GM12865 (cell line): ENCODE measurements at regions not wholly inside any gene's neighbourhood (a gene's known extent, or its start where the extent isn't known, plus 50 kb on each side); places are given as distances from the start of the nearest gene placed in this dataset.

Experiments used
- DNase-seq: peaks from one replicate; pipeline ENCODE4 v3.0.0; 2010; ENCODE audit warnings: low read depth
- H3K4me3 ChIP-seq: 2 replicates; pipeline ENCODE4 v1.5.1; 2011; ENCODE audit warnings: mild to moderate bottlenecking, low read depth, low read length, control low read depth
- CTCF ChIP-seq: IDR thresholded peaks from 2 replicates; pipeline ENCODE4 v1.5.1; 2011; ENCODE audit warnings: low read length, control low read depth, low read depth, inconsistent platforms; ENCODE audit not compliant: insufficient read depth; ENCODE audit errors: missing control alignments

- no peak overlapping the region for H3K4me3 ChIP-seq
- no peak for DNase-seq
- TF ChIP-seq CTCF: no peak
Observed at GRCh38 chr5:26181582-26181981, 856.8 kb downstream of the CDH9 start.

DNA sequence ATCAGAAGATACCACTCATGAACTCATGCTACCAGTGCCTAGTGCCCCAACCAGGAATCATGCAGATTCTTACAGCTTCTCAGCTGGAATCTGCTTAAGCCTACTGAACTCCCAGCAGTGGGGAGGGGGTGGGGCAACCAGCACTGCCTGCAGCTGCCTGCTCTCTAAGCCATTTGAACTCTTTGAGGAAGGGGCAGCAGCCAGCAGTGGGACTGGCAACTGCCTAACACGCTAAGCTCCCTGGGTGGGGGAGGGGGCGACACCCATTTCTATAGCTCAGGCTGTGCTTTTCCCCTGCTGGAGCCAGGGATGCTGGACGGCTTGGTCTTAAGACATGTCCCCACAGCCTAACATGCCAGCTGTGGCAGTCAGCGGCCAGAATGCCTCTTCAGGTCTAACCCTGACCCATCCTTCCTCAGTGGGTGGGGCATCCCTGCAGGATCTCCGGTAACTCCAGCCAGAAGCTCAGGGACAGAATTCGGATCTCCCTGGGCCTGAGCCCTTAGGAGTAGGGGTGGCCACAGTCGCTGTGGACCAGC, 889.7 kb downstream of the CDH9 start:
- no peak for DNase-seq
- H3K4me3 ChIP-seq: no peak overlapping the region
- TF ChIP-seq CTCF: no peak

- no peak for TF ChIP-seq CTCF
Observed at GRCh38 chr5:26143259-26143658, 895.1 kb downstream of the CDH9 start.

DNA sequence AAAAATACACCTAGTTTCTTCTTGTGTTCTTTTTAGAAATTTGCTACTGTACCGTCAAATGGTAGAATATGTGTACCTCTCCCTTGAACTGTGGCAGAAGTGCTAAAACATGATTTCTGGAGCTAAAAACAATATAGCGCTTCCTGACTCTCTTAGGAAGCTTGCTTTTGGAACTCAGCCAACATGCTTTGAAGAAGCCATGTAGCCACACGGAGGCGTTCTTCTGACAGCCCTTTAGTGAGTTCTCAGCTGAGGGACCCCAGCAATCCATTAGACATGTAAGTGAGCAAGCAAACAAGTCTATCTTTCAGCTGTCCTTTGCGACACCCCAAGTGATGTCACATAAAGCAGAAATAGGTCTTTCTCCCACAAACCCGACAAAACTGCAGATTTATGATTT, 917.0 kb downstream of the CDH9 start:
- H3K4me3 ChIP-seq: no peak overlapping the region
- DNase-seq: no peak
- TF ChIP-seq CTCF: no peak

More at GRCh38 chr5:26143259-26143658, 895.1 kb downstream of the CDH9 start:
- no peak overlapping the region for H3K4me3 ChIP-seq
- no peak for DNase-seq

DNA sequence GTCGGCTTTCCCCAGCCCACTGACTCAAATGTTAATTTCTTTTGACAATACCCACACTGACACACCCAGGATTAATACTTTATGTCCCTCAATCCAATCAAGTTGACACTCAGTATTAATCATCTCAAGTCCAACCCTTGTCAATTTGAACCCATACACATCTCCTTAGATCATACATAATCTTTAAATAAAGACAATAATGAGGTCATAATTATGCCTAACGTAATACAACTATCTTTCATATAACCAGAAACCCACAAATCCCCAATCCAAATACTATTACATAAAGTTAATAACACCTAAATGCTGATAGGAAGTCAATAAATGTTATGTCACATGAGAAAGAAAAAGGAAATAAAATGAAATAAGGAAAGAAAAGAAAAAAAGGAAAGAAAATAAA, 934.2 kb downstream of the CDH9 start:
- no peak for DNase-seq
- H3K4me3 ChIP-seq: no peak overlapping the region
- TF ChIP-seq CTCF: no peak

GRCh38 chr5:26060212-26060611, 978.2 kb downstream of the CDH9 start:
- no peak overlapping the region for H3K4me3 ChIP-seq
- no peak for DNase-seq
- no peak for TF ChIP-seq CTCF

DNA sequence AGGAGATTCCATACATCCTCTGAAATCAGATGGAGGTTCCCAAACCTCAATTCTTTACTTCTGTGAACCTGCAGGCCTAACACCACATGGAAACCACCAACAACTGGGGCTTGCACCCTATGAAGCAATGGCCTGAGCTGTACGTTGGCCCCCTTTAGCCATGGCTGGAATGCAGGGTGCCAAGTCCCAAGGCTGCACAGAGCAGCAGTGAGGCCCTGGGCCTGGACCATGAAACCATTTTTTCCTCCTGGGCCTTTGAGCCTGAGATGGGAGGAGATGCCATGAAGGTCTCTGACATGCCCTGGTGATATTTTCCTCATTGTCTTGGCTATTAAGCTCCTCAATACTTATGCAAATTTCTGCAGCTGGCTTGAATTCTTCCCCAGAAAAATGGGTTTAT, 983.8 kb downstream of the CDH9 start:
- DNase-seq: no peak
- TF ChIP-seq CTCF: no peak
- H3K4me3 ChIP-seq: no peak overlapping the region
